ENCODE measurements at regions not wholly inside any gene's neighbourhood (a gene's known extent, or its start where the extent isn't known, plus 50 kb on each side); places are given as distances from the start of the nearest gene placed in this dataset.

DNA sequence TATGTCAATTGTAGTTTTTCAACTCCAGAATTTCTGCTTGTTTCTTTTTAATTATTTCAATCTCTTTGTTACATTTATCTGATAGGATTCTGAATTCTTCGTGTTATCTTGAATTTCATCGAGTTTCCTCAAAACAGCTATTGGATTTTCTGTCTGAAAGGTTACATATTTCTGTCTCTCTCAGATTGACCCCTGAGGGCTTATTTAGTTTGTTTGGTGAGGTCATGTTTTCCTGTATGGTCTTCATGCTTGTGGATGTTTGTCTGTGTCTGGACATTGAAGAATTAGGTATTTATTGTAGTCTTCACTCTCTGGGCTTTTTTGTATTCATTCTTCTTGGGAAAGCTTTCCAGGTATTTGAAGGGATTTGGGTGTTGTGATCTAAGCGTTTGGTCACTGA is 85.6 kb downstream of the SNAPC1 start:
- DNase-seq, result no peak

GRCh38 chr14:61854898-61855297 is 92.7 kb downstream of the SNAPC1 start:
- DNase-seq, result no peak

GRCh38 chr14:61860294-61860918 is 98.2 kb downstream of the SNAPC1 start:
- DNase-seq, result no peak

DNA sequence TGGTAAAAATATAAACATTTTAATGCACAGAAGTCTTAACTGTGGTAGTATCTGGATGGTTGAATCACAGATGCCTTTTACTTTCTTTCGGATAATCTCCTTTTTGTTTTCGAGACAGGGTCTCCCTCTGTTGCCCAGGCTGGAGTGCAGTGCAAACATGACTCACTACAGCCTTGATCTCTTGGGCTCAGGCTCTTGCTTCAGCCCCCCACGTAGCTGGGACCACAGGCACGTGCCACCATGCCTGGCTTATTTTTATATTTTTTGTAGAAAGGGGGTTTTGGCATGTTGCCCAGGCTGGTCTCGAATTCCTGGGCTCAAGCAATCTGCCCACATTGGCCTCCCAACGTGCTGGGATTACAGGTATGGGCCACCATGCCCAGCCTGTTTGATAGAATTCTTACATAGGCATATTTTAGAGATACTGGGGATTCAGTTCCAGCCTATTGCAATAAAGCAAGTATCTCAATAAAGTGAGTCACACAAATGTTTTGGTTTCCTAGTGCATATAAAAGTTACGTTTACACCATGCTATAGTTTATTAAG is 99.2 kb downstream of the SNAPC1 start:
- DNase-seq, result no peak

DNA sequence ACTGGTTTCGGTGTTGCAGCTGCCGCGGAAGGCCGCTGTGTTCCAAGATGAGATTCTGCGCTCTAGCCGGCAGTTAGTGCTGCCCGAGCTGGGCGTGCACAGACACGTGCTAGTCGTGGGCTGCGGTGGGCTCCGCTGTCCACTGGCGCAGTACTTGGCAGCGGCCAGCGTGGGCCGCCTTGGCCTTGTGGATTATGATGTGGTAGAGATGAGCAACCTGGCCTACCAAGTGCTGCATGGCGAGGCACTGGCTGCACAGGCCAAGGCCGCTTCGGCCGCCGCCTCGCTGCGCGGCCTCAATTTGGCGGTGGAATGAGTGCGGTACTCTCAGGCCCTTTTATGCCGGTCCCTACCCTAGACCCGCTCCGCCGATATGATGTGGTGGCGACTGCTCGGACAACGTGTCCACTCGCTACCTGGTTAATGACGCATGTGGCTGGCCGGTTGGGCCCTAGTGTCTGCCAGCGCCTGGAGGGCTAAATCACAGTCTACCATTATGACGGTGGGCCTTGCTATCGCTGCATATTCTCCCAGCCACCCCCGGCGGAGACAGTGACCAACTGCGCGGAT is 102.2 kb downstream of the SNAPC1 start:
- no peak for DNase-seq

DNA sequence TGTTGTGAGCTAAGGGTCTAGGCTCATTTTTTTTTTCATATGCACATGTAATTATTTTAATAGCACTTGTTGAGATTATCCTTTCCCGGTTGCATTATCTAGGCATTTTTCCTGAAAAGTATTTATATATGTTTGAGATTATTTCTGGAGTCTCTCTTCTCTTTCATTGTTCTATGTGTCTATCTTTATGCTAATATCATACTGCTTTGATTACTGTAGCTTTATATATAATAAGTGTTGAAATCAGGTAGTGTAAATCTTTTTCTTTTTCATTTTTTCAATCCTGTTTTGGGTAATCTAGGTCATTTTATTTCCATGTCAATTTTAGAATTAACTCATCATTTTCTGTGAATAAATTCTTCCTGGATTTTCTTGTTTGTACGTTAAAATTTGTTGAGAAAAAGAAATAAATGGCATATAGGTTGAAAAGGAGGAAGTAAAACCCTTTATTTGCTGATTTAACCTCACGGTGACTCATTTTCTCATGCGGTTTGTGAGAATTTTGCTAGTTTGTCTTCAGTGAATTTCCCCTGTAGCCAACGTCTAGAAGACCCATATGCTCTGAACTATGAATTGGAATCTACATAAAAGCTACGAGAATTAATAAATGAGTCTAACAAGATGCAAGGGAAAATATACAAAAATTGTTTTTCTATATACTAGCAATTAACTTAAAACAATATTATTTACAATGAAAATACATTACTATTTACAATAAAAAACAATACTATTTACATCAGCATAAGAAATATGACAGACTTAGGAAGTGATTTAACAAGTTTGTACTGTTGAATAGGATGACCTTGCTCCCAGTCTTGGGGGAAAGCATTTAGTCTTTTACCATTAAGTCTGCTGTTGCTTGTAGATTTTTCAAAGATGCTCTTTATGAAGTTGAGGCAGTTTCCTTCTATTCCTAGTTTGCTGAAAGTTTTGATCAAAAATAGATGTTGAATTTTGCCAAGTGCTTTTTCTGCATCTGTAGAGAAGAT is 105.0 kb downstream of the SNAPC1 start:
- no peak for DNase-seq

DNA sequence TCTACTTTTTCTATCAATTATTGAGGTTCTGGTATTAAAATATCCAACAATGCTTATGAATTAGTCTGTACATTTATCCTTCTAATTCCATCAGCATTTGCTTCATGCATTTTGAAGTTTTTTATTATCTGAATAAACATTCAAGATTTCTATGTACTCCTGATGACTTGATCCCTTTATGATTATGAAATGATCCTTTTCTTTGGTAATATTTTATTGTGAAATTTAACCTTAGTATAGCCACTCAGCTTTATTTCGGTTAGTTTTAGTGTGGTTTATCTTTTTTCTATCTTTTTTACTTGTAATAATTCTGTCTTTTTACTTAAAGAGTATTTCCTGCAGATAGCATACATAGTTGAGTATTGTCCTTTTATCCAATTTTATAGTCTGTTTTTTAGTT is 106.6 kb downstream of the SNAPC1 start:
- DNase-seq, result no peak

- no peak for DNase-seq
These were observed 107.9 kb downstream of the SNAPC1 start for GRCh38 chr14:61870163-61870562.

DNA sequence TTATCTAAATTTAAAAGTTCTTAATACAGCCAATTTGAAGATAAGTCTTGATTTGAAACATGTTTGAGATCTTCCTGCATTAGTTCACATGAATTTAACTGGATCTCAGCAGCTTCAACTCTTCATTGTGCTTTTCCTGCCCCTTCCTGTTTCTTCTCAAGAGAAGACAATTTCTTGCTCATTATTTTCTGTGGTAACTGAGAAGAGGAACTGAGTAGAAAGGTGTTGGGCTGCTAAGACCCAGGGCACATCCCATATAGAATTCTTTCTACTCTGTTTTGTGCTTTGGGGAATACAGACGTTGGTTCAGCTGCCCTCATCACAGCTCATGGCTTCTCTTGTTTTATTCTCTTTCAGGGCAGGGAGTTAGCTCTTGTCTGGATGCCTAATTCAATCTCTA is 110.2 kb downstream of the SNAPC1 start:
- no peak for DNase-seq

- no peak for DNase-seq
These were observed 113.3 kb downstream of the SNAPC1 start for GRCh38 chr14:61875483-61875882.

- no peak for DNase-seq
These were observed 114.3 kb downstream of the SNAPC1 start for GRCh38 chr14:61876362-61877034.

GRCh38 chr14:61877035-61877390 is 114.8 kb downstream of the SNAPC1 start:
- DNase-seq, result no peak

DNA sequence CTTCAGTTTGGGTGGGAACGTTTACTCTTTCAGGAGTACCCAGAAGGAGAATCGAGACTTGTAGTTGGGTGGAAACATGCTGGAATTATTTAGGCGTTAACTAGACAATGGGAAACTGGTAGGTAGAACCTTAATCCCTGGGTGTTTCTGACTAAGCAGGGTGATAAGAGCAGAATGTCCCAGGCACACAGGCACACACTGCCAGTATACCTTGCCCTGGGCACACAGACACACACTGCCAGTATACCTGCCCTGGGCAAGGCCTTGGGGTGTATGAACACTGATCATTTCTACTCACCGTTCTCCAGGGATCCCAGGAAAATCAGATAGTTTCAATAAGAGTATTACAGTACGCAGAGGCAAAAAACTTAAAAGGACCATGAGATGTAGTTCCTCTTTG is 115.5 kb downstream of the SNAPC1 start:
- DNase-seq, result no peak

- no peak for DNase-seq
These were observed 116.7 kb downstream of the SNAPC1 start for GRCh38 chr14:61878931-61879330.

GRCh38 chr14:61881046-61881445 is 118.8 kb downstream of the SNAPC1 start:
- no peak for DNase-seq

DNA sequence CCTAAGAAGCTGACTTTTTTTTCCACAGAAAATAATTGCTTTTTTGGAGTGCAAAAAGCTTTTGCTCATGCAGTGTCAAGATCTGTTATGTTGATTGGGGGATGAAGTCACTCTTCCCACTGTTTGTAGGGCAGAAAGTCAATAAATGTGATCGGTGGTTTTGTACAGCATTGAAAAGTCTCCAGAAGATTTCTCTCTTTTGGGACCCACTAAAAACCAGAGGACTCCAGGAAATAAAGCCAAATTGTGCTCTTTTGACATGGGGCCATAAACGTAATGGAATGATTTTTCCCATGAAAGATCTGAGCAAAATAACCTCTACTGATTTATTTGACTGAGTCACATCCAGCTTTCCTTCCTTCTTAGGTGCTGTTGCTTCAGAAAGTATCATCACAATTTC is 122.5 kb downstream of the SNAPC1 start:
- DNase-seq, result no peak

- DNase-seq, result no peak
These were observed 123.2 kb downstream of the SNAPC1 start for GRCh38 chr14:61885203-61885961.

DNA sequence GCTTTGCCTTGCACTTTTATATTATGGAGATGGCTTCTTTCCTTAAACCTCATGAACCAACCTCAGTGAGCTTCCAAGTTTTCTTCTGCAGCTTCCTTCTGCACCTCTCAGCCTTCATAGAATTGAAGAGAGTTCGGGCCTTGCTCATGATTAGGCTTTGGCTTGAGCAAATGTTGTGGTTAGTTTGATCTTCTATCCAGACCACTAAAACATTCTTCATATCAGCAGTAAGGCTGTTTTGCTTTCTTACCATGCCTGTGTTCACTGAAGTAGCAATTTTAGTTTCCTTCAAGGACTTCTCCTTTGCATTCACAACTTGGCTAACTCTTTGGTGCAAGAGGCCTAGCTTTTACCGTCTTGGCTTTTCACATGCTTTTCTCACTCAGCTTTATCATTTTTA is 125.4 kb downstream of the SNAPC1 start:
- DNase-seq, result no peak

DNA sequence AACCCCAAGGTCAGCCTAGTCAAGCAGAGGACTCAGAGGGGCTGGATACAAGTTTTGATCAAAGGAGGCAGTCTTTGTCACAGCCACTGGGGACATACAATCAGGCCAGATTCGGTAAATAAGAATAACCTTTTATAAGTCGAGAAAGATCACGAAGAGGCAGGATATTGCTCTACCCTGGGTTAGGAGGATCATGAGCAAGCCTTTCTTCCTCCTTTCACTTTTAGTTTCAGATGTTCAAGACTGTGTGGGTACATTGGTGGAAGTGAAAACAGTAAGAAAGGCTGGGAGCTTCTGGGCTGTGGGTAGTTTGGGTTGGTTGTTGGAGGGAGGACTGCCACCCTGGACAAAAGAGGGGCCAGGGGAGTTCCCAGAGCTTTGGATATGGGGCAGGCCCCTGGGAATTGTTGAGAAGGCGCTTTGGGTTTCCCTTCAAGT is 127.7 kb downstream of the SNAPC1 start:
- DNase-seq, result no peak

DNA sequence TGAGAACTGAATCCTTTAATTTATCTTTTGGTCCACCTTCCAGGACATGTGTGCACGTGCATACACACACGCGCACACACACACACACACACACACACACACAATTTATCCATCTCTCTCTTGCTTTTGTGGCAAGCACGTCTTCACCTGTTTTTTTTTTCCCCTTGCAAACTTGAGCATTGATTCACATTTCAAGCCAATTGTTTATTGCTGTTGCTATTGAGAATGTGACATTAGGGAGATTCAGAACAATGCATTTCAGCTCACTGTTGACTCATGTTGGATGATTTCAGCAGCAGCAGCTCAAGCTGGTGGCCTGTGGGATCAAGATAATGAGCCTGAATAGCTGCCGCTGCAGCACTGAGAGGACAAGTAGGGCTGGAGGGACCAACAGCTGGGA is 128.9 kb downstream of the SNAPC1 start:
- no peak for DNase-seq

- DNase-seq, result no peak
These were observed 129.6 kb downstream of the SNAPC1 start for GRCh38 chr14:61891810-61892209.

DNA sequence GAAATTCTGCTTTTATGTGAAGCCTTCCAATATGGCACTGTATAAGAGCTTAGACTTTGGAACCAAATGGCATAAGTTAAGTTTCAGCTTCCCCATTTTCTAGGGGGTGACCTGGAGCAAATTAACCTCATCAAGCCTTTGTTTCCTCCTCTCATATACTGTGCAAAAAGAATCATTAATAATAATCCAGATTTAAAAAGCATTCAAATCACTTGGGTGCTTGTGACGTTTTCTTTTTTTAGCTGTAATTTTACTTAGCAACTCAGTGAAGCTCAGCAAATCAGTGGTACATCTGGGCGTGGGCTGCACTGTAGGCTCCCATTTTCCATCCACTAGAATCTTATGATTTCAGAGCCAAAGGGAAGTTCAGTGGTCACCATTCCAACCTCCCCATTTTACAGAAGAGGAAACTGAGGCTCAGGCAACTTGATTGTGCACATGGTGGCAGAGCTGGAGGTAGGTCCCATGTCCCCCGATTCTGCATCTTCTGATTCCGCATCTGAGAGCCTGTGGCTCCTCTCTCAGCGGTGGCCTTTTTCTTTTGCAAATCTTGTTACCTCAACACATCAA is 131.2 kb downstream of the SNAPC1 start:
- no peak for DNase-seq

Measured in DMS79 (cell line).